IPS-18c (cell line): ENCODE measurements at regions not wholly inside any gene's neighbourhood (a gene's known extent, or its start where the extent isn't known, plus 50 kb on each side); places are given as distances from the start of the nearest gene placed in this dataset.

Experiments used
- H3K4me3 ChIP-seq: 2 replicates; pipeline ENCODE4 v1.7.0; 2013; ENCODE audit warnings: low read depth, mild to moderate bottlenecking, low read length, moderate library complexity; ENCODE audit not compliant: insufficient read depth
- H3K9me3 ChIP-seq: one replicate; pipeline ENCODE4 v1.6.1; 2013; ENCODE audit warnings: mild to moderate bottlenecking, low read length, moderate library complexity; ENCODE audit not compliant: control insufficient read depth, insufficient read depth

GRCh38 chr11:120061036-120061760 is 76.7 kb downstream of the TRIM29 start:
- Histone ChIP-seq H3K9me3 (no peaks in the 10 kb centered on the region), H3K4me3 (no peak overlapping the region)

GRCh38 chr11:120060512-120060911 is 77.4 kb downstream of the TRIM29 start:
- H3K4me3 ChIP-seq: no peak overlapping the region
- H3K9me3 ChIP-seq: no peaks in the 10 kb centered on the region

GRCh38 chr11:120058931-120059330 is 79.0 kb downstream of the TRIM29 start:
- H3K9me3 ChIP-seq: no peaks in the 10 kb centered on the region
- no peak overlapping the region for H3K4me3 ChIP-seq

- Histone ChIP-seq H3K4me3 (no peak overlapping the region), H3K9me3 (no peaks in the 10 kb centered on the region)
Observed at GRCh38 chr11:120057595-120058581, 80.0 kb downstream of the TRIM29 start.

GRCh38 chr11:120057028-120057330 is 80.9 kb downstream of the TRIM29 start:
- Histone ChIP-seq H3K4me3 (no peak overlapping the region), H3K9me3 (no peaks in the 10 kb centered on the region)

GRCh38 chr11:120056301-120057027 is 81.4 kb downstream of the TRIM29 start:
- Histone ChIP-seq H3K9me3 (no peaks in the 10 kb centered on the region), H3K4me3 (no peak overlapping the region)

- Histone ChIP-seq H3K9me3 (no peaks in the 10 kb centered on the region), H3K4me3 (no peak overlapping the region)
Observed at GRCh38 chr11:120055646-120056045, 82.3 kb downstream of the TRIM29 start.

- no peaks in the 10 kb centered on the region for H3K9me3 ChIP-seq
Observed at GRCh38 chr11:120054753-120055045, 83.2 kb downstream of the TRIM29 start.

GRCh38 chr11:120054016-120054752 is 83.7 kb downstream of the TRIM29 start:
- Histone ChIP-seq H3K4me3 (no peak overlapping the region), H3K9me3 (no peaks in the 10 kb centered on the region)

More at GRCh38 chr11:120054753-120055045, 83.2 kb downstream of the TRIM29 start:
- H3K4me3 ChIP-seq: no peak overlapping the region

GRCh38 chr11:120052196-120052775 is 85.6 kb downstream of the TRIM29 start:
- H3K9me3 ChIP-seq: no peaks in the 10 kb centered on the region
- H3K4me3 ChIP-seq: no peak overlapping the region; the same call in 1 of the 2 replicates

GRCh38 chr11:120044011-120044675 is 93.8 kb downstream of the TRIM29 start:
- Histone ChIP-seq H3K4me3 (no peak overlapping the region), H3K9me3 (peaks cover 4% of the 10 kb centered on the region)

GRCh38 chr11:120043328-120043945 is 94.5 kb downstream of the TRIM29 start:
- Histone ChIP-seq H3K9me3 (peaks cover 4% of the 10 kb centered on the region), H3K4me3 (no peak overlapping the region)

GRCh38 chr11:120041625-120042024 is 96.3 kb downstream of the TRIM29 start:
- Histone ChIP-seq H3K4me3 (no peak overlapping the region), H3K9me3 (peaks cover 10% of the 10 kb centered on the region)

- peaks cover 7% of the 10 kb centered on the region for H3K9me3 ChIP-seq
- H3K4me3 ChIP-seq: no peak overlapping the region
Observed at GRCh38 chr11:120040151-120040840, 97.6 kb downstream of the TRIM29 start.

GRCh38 chr11:120039039-120039438 is 98.9 kb downstream of the TRIM29 start:
- Histone ChIP-seq H3K4me3 (no peak overlapping the region), H3K9me3 (peaks cover 7% of the 10 kb centered on the region)
